SH-SY5Y (cell line): ENCODE measurements at regions not wholly inside any gene's neighbourhood (a gene's known extent, or its start where the extent isn't known, plus 50 kb on each side); places are given as distances from the start of the nearest gene placed in this dataset.

Source experiments
- GATA2 ChIP-seq: IDR thresholded peaks from 2 replicates; pipeline ENCODE4 v1.6.1; 2011; ENCODE audit warnings: mild to moderate bottlenecking, low read depth, low read length
- GATA3 ChIP-seq: IDR thresholded peaks from 2 replicates; pipeline ENCODE4 v1.6.1; 2011; ENCODE audit warnings: low read depth, mild to moderate bottlenecking, low read length, moderate library complexity

DNA sequence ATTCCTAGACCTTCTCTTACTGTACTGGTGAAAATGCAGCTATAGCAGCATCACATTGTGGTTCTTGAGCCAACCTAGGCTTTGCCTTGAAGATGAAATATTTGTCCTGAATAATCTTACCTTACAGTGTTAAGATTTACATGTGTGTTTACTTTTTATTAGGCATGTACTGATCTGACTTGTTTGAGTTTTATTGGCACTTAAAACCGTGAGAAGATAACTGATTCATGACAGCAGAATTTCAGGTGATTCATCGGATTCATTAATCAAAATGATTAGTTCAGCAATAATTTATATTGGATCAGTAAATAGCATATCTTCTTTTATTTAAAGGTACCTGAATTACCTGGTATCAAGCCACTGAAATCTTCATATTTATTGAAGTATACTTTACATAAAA lies 296.3 kb downstream of the KLF5 start:
- no peak for TF ChIP-seq GATA2
- TF ChIP-seq GATA3 = no peak
